ENCODE measurements at regions not wholly inside any gene's neighbourhood (a gene's known extent, or its start where the extent isn't known, plus 50 kb on each side); places are given as distances from the start of the nearest gene placed in this dataset.
"Not testable (repeated sequence)": the region's sequence is repeated elsewhere in the genome, so short reads cannot be mapped to it uniquely, and the experiment has no call there.

- FAIRE-seq = no peak
Observed at GRCh38 chr13:83085186-83085900, 796.9 kb downstream of the SLITRK1 start.

DNA sequence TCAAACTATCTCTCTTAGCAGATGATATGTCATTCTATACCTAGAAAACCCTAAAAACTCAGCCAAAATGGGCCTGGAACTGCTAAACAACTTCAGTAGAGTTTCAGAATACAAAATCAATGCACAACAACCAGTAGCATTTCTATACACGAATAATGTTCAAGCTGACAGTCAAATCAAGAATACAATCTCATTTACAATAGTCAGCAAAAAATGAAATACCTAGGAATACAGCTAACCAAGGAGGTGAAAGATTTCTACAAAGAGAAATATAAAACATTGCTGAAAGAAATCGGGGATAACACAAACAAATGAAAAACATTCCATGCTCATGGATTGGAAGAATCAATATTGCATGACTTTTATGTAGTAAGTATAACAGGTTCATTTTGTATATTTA, 804.8 kb downstream of the SLITRK1 start:
- FAIRE-seq = no peak

DNA sequence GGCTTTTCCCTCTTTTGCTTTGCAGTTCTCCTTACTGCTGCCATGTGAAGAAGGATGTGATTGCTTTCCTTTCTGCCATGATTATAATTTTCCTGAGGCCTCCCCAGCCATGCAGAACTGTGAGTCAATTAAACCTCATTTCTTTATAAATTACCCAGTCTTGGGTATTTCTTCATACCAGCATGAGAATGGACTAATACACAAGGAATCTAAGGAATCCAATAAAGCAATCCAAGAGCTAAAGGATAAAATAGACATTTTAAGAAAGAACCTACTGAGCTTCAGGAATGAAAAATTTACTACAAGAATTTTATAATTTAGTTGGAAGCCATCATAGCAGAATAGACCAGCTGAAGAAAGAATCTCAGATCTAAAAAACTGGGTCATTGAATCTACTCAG, 808.3 kb downstream of the SLITRK1 start:
- FAIRE-seq = not testable (repeated sequence)

DNA sequence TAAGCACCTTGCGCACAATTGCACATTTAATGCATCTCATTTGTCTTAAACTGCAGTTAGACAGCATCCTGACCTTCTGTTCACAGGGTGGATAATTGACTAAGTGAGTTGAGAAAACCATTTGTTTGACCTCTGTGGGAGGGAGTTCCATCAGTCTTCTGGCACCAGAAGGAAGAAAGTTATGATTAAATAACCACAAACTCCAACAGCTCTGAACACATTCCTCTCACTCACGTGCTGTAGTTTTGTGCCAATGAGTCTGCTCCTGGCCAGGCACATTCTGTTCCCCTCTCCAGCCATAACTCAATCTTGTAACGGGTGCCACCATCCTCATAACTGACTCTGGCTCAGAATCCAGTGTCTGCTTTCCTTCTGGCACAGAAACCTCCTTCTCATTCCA, 817.2 kb downstream of the SLITRK1 start:
- no peak for FAIRE-seq

GRCh38 chr13:83057119-83057518, 825.2 kb downstream of the SLITRK1 start:
- FAIRE-seq = no peak

GRCh38 chr13:83056269-83056668, 826.0 kb downstream of the SLITRK1 start:
- FAIRE-seq = no peak

DNA sequence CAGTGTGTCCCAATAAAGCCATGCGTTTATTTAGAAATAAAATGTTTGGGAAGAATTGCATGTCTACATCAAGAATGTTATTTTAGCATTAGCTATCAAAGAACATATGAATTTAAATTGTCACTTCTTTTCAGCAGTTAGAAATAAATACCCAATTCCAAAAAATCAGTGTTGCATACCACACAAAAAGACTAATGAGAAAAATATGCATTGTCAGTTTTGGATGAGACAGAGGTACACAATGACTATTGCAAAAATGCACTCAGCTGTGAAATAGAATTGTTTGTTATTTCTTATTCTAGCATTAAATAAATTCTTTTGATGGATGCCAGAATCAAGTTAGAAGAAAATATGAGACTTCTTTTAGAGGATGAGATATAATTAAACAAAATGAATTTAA, 833.9 kb downstream of the SLITRK1 start:
- FAIRE-seq = no peak

DNA sequence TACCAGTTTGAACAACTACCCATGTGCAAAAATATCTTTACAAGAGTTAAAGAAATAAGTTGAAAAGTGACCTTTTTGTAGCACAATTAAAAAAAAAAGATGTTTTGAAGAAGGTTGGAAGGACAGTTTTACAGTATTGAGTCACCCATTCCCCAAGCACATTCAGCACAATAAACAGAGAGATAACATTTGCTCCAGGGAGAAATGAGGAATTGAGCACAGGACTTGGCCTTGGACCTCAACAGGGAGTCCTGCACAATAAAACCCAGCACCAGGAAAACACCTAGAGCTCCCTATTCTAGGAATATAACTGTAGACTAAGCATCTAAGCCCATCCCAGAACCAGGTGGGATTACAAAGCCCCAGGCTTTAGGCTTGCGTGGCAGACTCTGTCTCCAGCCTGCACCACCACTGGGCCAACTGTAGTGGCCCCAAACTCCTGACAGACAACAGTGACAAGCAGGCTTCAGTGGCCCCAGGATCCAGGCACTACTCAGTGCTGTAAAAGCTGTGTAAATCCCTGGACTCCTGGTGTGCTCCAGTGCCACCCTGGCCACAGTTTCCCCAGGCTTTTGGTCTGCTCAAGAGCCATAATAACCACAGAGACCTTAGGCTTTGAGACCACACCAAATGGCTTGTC, 857.2 kb downstream of the SLITRK1 start:
- no peak for FAIRE-seq

GRCh38 chr13:83024232-83024631, 858.0 kb downstream of the SLITRK1 start:
- FAIRE-seq = no peak

- FAIRE-seq = no peak
Observed at GRCh38 chr13:83019986-83020385, 862.3 kb downstream of the SLITRK1 start.

GRCh38 chr13:83009987-83010386, 872.3 kb downstream of the SLITRK1 start:
- FAIRE-seq = no peak

DNA sequence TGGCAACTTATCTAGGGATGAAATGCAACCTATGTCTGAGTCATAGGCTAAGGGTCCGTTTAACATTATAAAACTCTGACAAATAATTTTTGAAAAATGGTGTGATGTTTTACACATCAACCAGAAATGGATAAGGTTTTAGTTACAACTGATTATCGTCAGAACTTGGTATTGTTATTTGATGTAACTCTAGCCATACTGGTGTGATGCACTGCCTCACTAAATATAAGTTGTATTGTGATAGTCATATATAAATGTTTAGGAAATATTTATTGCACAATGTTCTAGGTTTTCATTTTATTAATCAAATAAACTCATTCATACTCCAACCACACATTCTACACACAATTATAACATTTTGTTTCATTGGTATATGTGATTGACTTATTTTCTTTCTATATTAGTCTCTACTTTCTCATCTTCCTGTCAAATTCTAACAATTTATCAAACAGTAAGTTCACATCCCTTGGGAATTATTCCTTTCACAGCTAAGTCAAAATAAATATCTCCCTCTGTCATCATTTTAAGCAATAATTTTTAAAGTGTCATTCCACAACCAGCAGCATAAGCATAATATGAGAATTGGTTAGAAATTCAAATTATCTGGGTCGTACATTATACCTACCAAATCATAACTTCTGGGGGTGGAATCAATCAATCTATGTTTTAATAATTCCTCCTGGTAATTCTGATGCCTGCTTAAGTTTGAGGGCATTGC, 873.9 kb downstream of the SLITRK1 start:
- no peak for FAIRE-seq

- FAIRE-seq = no peak
Observed at GRCh38 chr13:83007226-83007625, 875.0 kb downstream of the SLITRK1 start.

DNA sequence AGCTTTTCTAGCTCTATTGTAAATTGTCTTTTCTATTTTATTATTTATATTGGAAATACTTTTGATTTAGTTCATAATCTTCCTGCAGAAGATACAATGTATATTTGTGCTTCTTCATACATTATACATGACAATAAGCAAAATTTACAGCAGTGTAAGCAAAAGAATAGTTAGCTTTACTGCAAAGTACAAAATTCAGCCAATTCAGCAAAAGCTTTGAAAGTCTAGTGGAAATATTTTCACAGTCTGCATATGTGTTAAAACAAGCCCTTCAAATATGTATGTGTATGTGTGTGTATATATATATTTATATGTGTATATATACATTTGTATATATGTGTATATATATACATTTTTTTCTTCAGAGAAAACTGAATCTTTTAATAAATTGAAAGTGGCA, 879.1 kb downstream of the SLITRK1 start:
- no peak for FAIRE-seq

DNA sequence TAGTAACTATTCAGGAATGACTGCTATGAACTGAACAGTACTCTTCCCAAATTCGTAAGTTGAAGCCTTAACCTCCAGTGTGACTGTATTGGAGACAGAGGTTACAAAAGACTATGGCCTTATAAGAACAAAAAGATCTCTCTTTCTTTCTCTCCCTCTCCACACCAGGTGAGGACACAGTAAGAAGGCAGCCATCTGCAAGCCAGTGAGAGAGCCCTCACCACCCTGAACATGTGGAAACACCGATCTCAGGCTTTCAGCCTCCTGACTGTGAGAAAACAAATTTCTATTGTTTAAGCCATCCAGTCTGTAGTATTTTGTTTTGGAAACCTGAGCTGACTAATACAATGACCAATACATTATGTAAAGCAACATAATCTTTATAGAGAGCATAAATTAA, 888.9 kb downstream of the SLITRK1 start:
- no peak for FAIRE-seq

GRCh38 chr13:82976499-82976898, 905.8 kb downstream of the SLITRK1 start:
- FAIRE-seq = no peak

- FAIRE-seq = no peak
Observed at GRCh38 chr13:82963226-82964099, 918.8 kb downstream of the SLITRK1 start.

DNA sequence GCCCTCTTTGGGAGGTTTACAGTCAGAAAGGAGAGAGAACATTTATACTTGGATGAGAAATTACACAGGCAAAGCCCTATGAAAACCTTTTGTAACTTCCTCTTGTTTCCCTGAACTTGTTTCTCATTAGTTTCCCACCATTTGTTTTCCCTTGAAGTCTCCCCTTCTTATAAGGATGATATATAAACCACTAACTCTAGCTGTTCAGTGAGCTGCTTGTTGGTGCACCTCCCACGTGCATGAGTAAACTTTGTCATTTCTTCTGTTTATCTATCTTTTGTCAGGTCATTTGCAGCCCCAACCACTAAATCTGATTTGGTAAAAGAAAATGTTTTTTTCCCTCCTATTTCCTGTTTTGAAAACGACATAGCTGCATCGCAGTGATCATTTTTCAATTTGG, 919.9 kb downstream of the SLITRK1 start:
- no peak for FAIRE-seq

- FAIRE-seq = no peak
Observed at GRCh38 chr13:82961757-82962156, 920.5 kb downstream of the SLITRK1 start.

- FAIRE-seq = not testable (repeated sequence)
Observed at GRCh38 chr13:82952336-82952735, 929.9 kb downstream of the SLITRK1 start.

GRCh38 chr13:82947683-82948082, 934.6 kb downstream of the SLITRK1 start:
- no peak for FAIRE-seq

DNA sequence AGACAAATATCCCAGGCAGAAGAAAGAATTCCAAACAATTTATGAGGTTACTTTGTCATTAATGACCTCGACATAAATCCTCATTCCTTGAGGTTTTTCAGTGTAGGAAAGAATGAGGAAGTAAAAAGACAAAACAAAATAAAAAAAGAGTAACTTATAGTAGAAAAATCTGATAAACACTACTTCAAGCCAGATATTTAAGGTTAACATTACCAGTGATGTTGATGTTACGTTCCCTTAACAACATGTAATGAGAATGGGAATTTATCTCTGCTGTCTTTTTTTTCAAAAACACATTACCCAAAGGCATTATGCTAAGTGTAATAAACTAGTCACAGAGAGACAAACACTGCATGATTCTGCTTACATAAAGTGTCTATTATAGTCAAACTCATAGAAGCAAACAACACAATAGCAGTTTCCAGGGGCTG, 935.1 kb downstream of the SLITRK1 start:
- FAIRE-seq = no peak

- no peak for FAIRE-seq
Observed at GRCh38 chr13:82938644-82939043, 943.6 kb downstream of the SLITRK1 start.

Data from islet of Langerhans (tissue), 1 donor.